ENCODE measurements at regions not wholly inside any gene's neighbourhood (a gene's known extent, or its start where the extent isn't known, plus 50 kb on each side); places are given as distances from the start of the nearest gene placed in this dataset.

DNA sequence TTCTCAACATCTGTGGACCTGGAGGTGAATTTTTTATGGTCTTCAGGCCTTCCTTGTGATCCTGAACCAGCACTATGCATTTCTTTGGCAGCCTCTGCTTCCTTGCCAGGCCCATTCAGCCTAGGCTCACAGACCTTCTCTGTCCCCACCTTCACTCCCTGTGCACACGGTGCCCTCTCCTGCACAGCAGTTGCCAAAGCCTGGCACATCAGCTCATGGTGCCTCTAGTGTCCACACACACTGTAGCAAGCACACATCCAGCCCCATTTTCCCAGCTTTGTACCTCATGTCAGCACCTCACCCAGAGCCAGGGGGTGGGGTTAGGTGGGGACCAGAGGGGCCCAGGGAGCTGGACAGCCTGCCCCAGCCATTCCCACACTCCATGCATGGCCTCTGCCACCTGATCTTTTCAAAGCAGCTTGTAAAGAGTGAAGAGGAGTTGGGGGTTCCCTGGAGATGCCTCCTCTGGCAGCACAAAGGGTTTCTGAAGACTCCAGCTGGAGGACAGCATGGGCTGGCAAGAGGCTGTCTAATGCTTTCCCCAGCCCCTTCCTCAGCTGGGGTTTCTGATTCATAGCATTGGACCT, 57.9 kb upstream of the TMEM72 start:
- no peak overlapping the region for H3K4me2 ChIP-seq (ENCODE audit: unreplicated experiment)
- H2AFZ ChIP-seq = no peak overlapping the region
- no peak overlapping the region for H3K9ac ChIP-seq
- H3K27me3 ChIP-seq (replicated peaks; ENCODE audit: insufficient read depth) = no peaks in the 10 kb centered on the region
- H3K9me2 ChIP-seq (ENCODE audit: insufficient read depth) = no peaks in the 10 kb centered on the region
- no peaks in the 10 kb centered on the region for H3F3A ChIP-seq (ENCODE audit: insufficient read depth)
- H4K20me1 ChIP-seq (ENCODE audit: insufficient read depth) = no peaks in the 10 kb centered on the region
- H3K9me3 ChIP-seq (ENCODE audit: low read depth) = no peaks in the 10 kb centered on the region
- in situ Hi-C loops (cut with MboI) = loop anchor here (10.0 to 25.0 kb wide), 2 partner anchors 468 to 791 kb away; partner anchors contain the start of gene CXCL12
- DNase-seq = peak; percentile 70
- WGBS, 2 experiments (ENCODE audit: low coverage in 1 of 2, low lambda C conversion rate in 2 of 2, missing lambda C conversion rate in 2 of 2) = 88 to 100% methylated on average over 1 of the region's 1 CpG
- no peaks in the 10 kb centered on the region for H3K79me2 ChIP-seq (ENCODE audit: insufficient read depth)
- no peaks in the 10 kb centered on the region for H3K36me3 ChIP-seq (ENCODE audit: low read depth)
- no peak overlapping the region for H3K27ac ChIP-seq
- no peak overlapping the region for H3K4me3 ChIP-seq
- 0 out of 2 replicates have a peak, but pooled peaks cover 4% of the 10 kb centered on the region for H3K4me1 ChIP-seq (ENCODE audit: insufficient read depth)
- TF ChIP-seq EZH2 (IDR thresholded peaks at IDR 0.05; ENCODE audit: insufficient read depth, poor library complexity, severe bottlenecking) (no peak), EZH2phosphoT487 (IDR thresholded peaks at IDR 0.05; ENCODE audit: insufficient read depth, low read depth) (no peak)

DNA sequence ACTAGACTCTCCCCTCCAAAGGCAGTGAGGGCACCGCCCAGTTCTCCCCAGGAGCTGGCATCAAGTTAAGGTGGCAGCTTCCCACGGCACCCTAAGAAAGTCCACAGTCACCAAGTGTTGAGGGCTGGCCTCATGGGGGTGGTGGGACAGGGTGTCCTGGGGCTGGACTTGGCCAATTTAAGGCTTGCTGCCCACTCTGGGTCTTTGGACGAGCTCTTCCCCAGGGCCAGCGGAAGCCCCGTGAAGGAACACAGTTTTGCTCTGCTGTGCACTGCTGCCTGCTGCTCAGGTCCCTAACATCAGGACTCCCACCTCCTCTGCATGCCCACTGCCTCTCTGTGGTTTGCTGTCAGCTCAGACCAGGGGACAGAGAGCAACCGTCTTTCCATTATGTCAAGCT, 57.3 kb upstream of the TMEM72 start:
- Histone ChIP-seq H3K27me3 (replicated peaks; ENCODE audit: insufficient read depth) (no peaks in the 10 kb centered on the region), H3K4me3 (no peak overlapping the region), H3K27ac (no peak overlapping the region), H3K9me3 (ENCODE audit: low read depth) (no peaks in the 10 kb centered on the region), H3F3A (ENCODE audit: insufficient read depth) (no peaks in the 10 kb centered on the region), H3K9ac (no peak overlapping the region), H3K4me2 (ENCODE audit: unreplicated experiment) (no peak overlapping the region), H3K4me1 (ENCODE audit: insufficient read depth) (0 out of 2 replicates have a peak, but pooled peaks cover 4% of the 10 kb centered on the region), H3K9me2 (ENCODE audit: insufficient read depth) (no peaks in the 10 kb centered on the region), H2AFZ (no peak overlapping the region), H3K36me3 (ENCODE audit: low read depth) (no peaks in the 10 kb centered on the region), H4K20me1 (ENCODE audit: insufficient read depth) (no peaks in the 10 kb centered on the region), H3K79me2 (ENCODE audit: insufficient read depth) (no peaks in the 10 kb centered on the region)
- in situ Hi-C loops (cut with MboI) = loop anchor here (10.0 to 25.0 kb wide), 2 partner anchors 469 to 791 kb away; partner anchors contain the start of gene CXCL12
- TF ChIP-seq EZH2 (IDR thresholded peaks at IDR 0.05; ENCODE audit: insufficient read depth, poor library complexity, severe bottlenecking) = no peak
- no peak for TF ChIP-seq EZH2phosphoT487 (IDR thresholded peaks at IDR 0.05; ENCODE audit: insufficient read depth, low read depth)
- no peak for DNase-seq
- WGBS, 2 experiments (ENCODE audit: low coverage in 1 of 2, low lambda C conversion rate in 2 of 2, missing lambda C conversion rate in 2 of 2) = 82 to 83% methylated on average over 5 to 6 of the region's 6 CpGs

DNA sequence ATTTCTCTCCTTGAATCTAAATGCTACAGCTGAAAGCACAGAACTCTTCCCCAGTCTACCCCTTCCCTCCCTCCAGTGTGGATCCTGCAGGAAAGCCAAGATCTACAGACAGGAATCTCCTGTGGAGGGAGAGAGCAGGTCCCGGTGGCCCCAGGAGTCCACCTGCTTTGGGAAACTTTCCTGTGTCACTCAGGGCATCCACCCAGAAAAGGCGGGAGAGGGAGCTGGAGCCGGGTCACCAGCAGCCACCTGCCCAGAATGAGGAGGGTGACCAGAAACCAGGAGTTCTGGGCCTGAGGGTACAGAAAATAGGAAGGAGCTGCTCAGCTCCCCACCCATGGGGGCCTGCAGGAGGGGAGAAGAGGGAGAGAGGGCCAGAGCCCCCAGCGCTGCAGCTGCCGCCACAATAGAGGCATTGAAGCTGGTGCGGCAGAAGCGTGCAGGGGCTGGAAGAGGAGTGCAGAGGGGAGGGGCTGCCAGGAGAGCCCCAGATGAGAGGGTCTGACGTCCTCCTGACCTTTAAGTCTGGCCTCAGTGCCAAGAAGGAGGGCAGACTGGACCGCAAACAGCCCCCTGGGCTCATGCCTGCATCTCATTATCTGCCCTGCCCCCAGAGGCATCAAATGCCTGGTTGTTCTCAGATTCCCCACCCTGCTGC, 56.3 kb upstream of the TMEM72 start:
- Histone ChIP-seq H3K36me3 (ENCODE audit: low read depth) (no peaks in the 10 kb centered on the region), H3K9me3 (ENCODE audit: low read depth) (no peaks in the 10 kb centered on the region), H3K27me3 (replicated peaks; ENCODE audit: insufficient read depth) (no peaks in the 10 kb centered on the region), H3K9me2 (ENCODE audit: insufficient read depth) (no peaks in the 10 kb centered on the region), H3K4me3 (no peak overlapping the region), H3K9ac (no peak overlapping the region), H3K4me1 (ENCODE audit: insufficient read depth) (0 out of 2 replicates have a peak, but pooled peaks cover 4% of the 10 kb centered on the region), H3F3A (ENCODE audit: insufficient read depth) (no peaks in the 10 kb centered on the region), H3K4me2 (ENCODE audit: unreplicated experiment) (no peak overlapping the region), H3K79me2 (ENCODE audit: insufficient read depth) (no peaks in the 10 kb centered on the region), H4K20me1 (ENCODE audit: insufficient read depth) (no peaks in the 10 kb centered on the region), H3K27ac (no peak overlapping the region), H2AFZ (no peak overlapping the region)
- no peak for DNase-seq
- no peak for TF ChIP-seq EZH2 (IDR thresholded peaks at IDR 0.05; ENCODE audit: insufficient read depth, poor library complexity, severe bottlenecking)
- TF ChIP-seq EZH2phosphoT487 (IDR thresholded peaks at IDR 0.05; ENCODE audit: insufficient read depth, low read depth) = no peak
- in situ Hi-C loops (cut with MboI) = loop anchor here (10.0 to 25.0 kb wide), 2 partner anchors 470 to 793 kb away; partner anchors contain the start of gene CXCL12
- WGBS, 2 experiments (ENCODE audit: low coverage in 1 of 2, low lambda C conversion rate in 2 of 2, missing lambda C conversion rate in 2 of 2) = 90 to 98% methylated on average over 9 of the region's 9 CpGs

DNA sequence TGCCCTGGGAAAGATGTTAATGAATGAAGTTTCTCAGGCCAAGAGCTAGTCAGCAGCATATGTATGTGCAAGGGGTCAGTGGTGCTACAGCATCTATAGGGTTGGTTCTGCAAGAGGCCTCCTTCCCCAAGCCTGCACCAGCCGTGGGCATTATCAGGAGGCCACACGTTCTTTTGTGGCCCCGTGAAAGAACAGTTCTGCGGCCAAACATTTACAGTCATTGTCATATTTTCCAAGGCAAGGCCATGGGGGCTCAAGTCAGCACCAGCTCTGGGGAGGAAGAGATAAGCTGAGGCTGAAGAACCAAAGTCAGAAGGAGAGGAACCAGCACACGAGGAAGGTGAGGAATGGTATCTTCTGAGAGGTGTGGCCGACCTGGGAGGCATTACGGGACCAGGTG, 54.4 kb upstream of the TMEM72 start:
- 0 out of 2 replicates have a peak, but pooled peaks cover 4% of the 10 kb centered on the region for H3F3A ChIP-seq (ENCODE audit: insufficient read depth)
- 97 to 98% methylated on average over 7 of the region's 7 CpGs for WGBS, 2 experiments (ENCODE audit: low coverage in 1 of 2, low lambda C conversion rate in 2 of 2, missing lambda C conversion rate in 2 of 2)
- no peaks in the 10 kb centered on the region for H3K9me2 ChIP-seq (ENCODE audit: insufficient read depth)
- peaks cover 15% of the 10 kb centered on the region for H3K4me1 ChIP-seq (ENCODE audit: insufficient read depth)
- no peaks in the 10 kb centered on the region for H3K36me3 ChIP-seq (ENCODE audit: low read depth)
- no peaks in the 10 kb centered on the region for H4K20me1 ChIP-seq (ENCODE audit: insufficient read depth)
- no peak overlapping the region for H3K9ac ChIP-seq
- in situ Hi-C loops (cut with MboI) = loop anchor here (10.0 to 25.0 kb wide), 2 partner anchors 472 to 794 kb away; partner anchors contain the start of gene CXCL12
- DNase-seq = no peak
- H3K4me2 ChIP-seq (ENCODE audit: unreplicated experiment) = no peak overlapping the region
- H3K4me3 ChIP-seq = no peak overlapping the region
- H3K27ac ChIP-seq = no peak overlapping the region
- no peaks in the 10 kb centered on the region for H3K27me3 ChIP-seq (replicated peaks; ENCODE audit: insufficient read depth)
- H3K9me3 ChIP-seq (ENCODE audit: low read depth) = no peaks in the 10 kb centered on the region
- no peak overlapping the region for H2AFZ ChIP-seq
- H3K79me2 ChIP-seq (ENCODE audit: insufficient read depth) = no peaks in the 10 kb centered on the region
- TF ChIP-seq EZH2phosphoT487 (IDR thresholded peaks at IDR 0.05; ENCODE audit: insufficient read depth, low read depth) = no peak
- TF ChIP-seq EZH2 (IDR thresholded peaks at IDR 0.05; ENCODE audit: insufficient read depth, poor library complexity, severe bottlenecking) = no peak
